Transverse colon (tissue), 4 donors: ENCODE measurements at regions not wholly inside any gene's neighbourhood (a gene's known extent, or its start where the extent isn't known, plus 50 kb on each side); places are given as distances from the start of the nearest gene placed in this dataset.

Source experiments
- DNase-seq: peaks from one replicate; pipeline ENCODE4 v3.0.0-alpha.2; 2019
- H3K27ac ChIP-seq, 4 donors: fragments of 200-600 bp; sonication (generic); 2 replicates each; pipeline ENCODE4 v1.5.1; 2016 to 2018; ENCODE audit warnings: inconsistent platforms in 4 of 4
- H3K27me3 ChIP-seq: fragments of 200-600 bp; sonication (generic); 2 replicates; pipeline ENCODE4 v1.5.1; 2017; ENCODE audit warnings: inconsistent platforms
- H3K36me3 ChIP-seq, 4 donors: fragments of 200-600 bp; sonication (generic); 2 replicates each; pipeline ENCODE4 v1.5.1; 2017 to 2019; ENCODE audit warnings: inconsistent platforms in 4 of 4
- H3K4me1 ChIP-seq, 4 donors: fragments of 200-600 bp; sonication (generic); 2 replicates each; pipeline ENCODE4 v1.5.1; 2017 to 2020; ENCODE audit warnings: inconsistent platforms in 4 of 4
- H3K4me3 ChIP-seq, 4 donors: fragments of 200-600 bp; sonication (generic); 1 replicate in 1 of 4; 2 replicates in 3 of 4; pipeline versions ENCODE4 v1.5.1 to v1.6.1; 2017 to 2019; ENCODE audit warnings: inconsistent platforms in 4 of 4
- H3K9me3 ChIP-seq, 2 donors: fragments of 200-600 bp; sonication (generic); 2 replicates each; pipeline ENCODE4 v1.5.1; 2017 to 2019; ENCODE audit warnings: inconsistent platforms in 2 of 2
- EP300 ChIP-seq: sonication (generic); formaldehyde crosslinking; IDR thresholded peaks from one replicate; pipeline ENCODE4 v1.6.1; 2017; ENCODE audit warnings: antibody characterized with exemption, low read depth
- POLR2A ChIP-seq: fragments of 450-650 bp; IDR thresholded peaks from one replicate; pipeline ENCODE4 v1.6.1; 2016; ENCODE audit warnings: antibody characterized with exemption, mild to moderate bottlenecking, moderate library complexity
- POLR2AphosphoS5 ChIP-seq, 3 donors: sonication (generic); formaldehyde crosslinking; IDR thresholded peaks; one replicate each; pipeline ENCODE4 v1.6.1; 2016; ENCODE audit warnings: antibody characterized with exemption in 3 of 3
- WGBS, 2 donors: methylation state at CpG; one replicate each; pipeline ENCODE4 v1.1.5; 2018; ENCODE audit warnings: low coverage in 1 of 2; 5-methylcytosine and 5-hydroxymethylcytosine counted together
- in situ Hi-C, 4 donors: fragments of 200-750 bp; cut with MboI; loops; one replicate each; pipeline versions ENCODE4 v1.15.0 to v1.15.1; 2017; ENCODE audit warnings: low sequenced_read_pairs in 3 of 4, low pct_ligation_motif_present in 1 of 4, low pct_unique_long_range_greater_than_20kb in 1 of 4
- intact Hi-C: fragments of 100-400 bp; cut with DNase I; formaldehyde crosslinking; loops from one replicate; pipeline ENCODE4 v1.15.1; 2023; ENCODE audit warnings: low total_unique reads
- TF ChIP-seq, protein P1 (sequence below), 5 experiments: fragments of 200-600 bp in 3 of 5; fragments of 450-650 bp in 2 of 5; sonication (generic) in 3 of 5; IDR thresholded peaks; 1 replicate in 2 of 5; 2 replicates in 3 of 5; pipeline ENCODE4 v1.5.1; 2016 to 2017; ENCODE audit warnings: antibody characterized with exemption in 5 of 5, inconsistent platforms in 3 of 5, mild to moderate bottlenecking in 2 of 5, moderate library complexity in 1 of 5

DNA sequence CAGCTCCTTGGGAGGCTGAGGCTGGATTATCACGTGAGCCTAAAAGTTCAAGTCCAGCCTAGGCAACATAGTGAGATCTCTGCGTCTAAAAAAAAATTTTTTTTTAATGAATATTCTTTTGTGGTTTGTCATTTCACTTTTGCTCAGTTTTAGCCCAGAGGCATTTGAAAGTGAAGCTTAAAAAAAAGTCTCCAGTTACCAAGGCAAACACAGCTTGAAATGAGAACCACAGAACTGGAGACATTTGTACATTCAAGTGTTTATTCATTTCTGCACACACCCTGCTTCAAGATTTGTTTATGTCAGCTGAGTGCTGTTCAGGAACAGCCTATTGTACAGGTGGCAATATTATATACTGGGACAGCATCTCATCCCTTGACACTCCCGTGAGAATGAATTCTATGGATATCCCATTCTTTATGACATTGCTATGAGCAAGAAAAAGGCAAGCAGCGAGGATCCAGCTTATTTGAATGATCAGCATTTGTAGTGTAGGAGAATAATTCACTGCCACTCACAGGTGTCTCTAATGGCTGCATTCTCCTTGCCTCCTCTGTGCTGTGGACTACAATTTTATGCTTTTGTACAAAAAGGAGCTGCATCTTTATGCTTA lies 444.8 kb upstream of the GRM7 start:
- Histone ChIP-seq H3K27ac (no peak overlapping the region), H3K36me3 (no peaks in the 10 kb centered on the region), H3K9me3 (no peaks in the 10 kb centered on the region), H3K4me1 (no peaks in the 10 kb centered on the region), H3K4me3 (no peak overlapping the region), H3K27me3 (no peaks in the 10 kb centered on the region)
- 64 to 67% methylated on average over 3 to 4 of the region's 4 CpGs for whole genome bisulfite sequencing, 2 donors
- intact Hi-C loops (no loop called here), in situ Hi-C loops (no loop called here)
- no peak for DNase-seq
- TF ChIP-seq, protein P1, sequence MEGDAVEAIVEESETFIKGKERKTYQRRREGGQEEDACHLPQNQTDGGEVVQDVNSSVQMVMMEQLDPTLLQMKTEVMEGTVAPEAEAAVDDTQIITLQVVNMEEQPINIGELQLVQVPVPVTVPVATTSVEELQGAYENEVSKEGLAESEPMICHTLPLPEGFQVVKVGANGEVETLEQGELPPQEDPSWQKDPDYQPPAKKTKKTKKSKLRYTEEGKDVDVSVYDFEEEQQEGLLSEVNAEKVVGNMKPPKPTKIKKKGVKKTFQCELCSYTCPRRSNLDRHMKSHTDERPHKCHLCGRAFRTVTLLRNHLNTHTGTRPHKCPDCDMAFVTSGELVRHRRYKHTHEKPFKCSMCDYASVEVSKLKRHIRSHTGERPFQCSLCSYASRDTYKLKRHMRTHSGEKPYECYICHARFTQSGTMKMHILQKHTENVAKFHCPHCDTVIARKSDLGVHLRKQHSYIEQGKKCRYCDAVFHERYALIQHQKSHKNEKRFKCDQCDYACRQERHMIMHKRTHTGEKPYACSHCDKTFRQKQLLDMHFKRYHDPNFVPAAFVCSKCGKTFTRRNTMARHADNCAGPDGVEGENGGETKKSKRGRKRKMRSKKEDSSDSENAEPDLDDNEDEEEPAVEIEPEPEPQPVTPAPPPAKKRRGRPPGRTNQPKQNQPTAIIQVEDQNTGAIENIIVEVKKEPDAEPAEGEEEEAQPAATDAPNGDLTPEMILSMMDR (IDR thresholded peaks at IDR 0.05), result no peak
- TF ChIP-seq POLR2A (no peak), POLR2AphosphoS5 (IDR thresholded peaks at IDR 0.05) (no peak), EP300 (no peak)

DNA sequence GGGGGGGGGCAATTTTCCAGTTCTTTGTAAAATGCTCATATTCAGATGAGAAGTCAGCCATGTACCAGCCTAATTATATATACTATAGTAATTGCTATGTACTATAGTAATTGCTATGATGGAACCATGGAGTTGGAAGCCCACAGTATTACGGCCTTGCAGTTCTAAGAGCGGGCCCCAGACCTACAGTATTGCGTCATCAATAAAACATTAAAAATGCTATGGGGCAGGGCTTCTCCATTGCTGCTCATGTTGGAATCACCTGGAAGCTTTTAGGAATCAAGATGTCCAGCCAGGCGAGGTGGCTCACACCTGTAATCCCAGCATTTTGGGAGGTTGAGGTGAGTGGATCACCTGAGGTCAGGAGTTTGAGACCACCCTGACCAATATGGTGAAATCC lies 443.7 kb upstream of the GRM7 start:
- Histone ChIP-seq H3K27ac (no peak overlapping the region), H3K9me3 (no peaks in the 10 kb centered on the region), H3K27me3 (no peaks in the 10 kb centered on the region), H3K4me3 (no peak overlapping the region), H3K4me1 (no peaks in the 10 kb centered on the region), H3K36me3 (no peaks in the 10 kb centered on the region)
- DNase-seq, result no peak
- in situ Hi-C loops, result no loop called here
- 67 to 81% methylated on average over 3 to 4 of the region's 4 CpGs for WGBS, 2 donors
- intact Hi-C loops, result no loop called here
- TF ChIP-seq EP300 (no peak), POLR2A (no peak), POLR2AphosphoS5 (IDR thresholded peaks at IDR 0.05) (no peak)
- TF ChIP-seq, protein P1 (IDR thresholded peaks at IDR 0.05), result no peak

DNA sequence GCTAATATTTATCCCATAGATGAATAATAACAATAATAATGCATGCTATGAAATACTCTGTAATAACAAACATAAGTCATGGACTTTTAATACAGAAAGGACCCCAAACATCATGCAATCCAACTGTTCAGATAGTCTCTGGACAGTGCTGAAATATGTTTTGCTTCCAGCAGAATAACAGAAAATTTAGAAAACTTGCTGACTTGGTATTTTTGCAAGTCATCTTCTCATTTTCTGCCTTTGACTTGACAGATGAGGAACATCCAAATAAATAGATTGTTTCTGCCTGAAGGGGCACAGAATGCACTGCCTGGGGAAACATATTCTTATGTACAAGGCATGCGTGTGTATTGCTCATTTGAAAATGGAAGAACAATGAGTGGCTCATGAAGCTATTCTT lies 442.4 kb upstream of the GRM7 start:
- intact Hi-C loops, result no loop called here
- TF ChIP-seq, protein P1 (IDR thresholded peaks at IDR 0.05), result no peak
- no peak for TF ChIP-seq EP300
- TF ChIP-seq POLR2A, result no peak
- no peak for TF ChIP-seq POLR2AphosphoS5 (IDR thresholded peaks at IDR 0.05)
- in situ Hi-C loops, result no loop called here
- H3K4me3 ChIP-seq, result no peak overlapping the region
- H3K27me3 ChIP-seq, result no peaks in the 10 kb centered on the region
- H3K36me3 ChIP-seq, result no peaks in the 10 kb centered on the region
- no peak overlapping the region for H3K27ac ChIP-seq
- 87% methylated on average over 1 of the region's 1 CpG; no CpG with 5 or more reads in 1 of the 2 donors for WGBS, 2 donors
- H3K4me1 ChIP-seq, result no peaks in the 10 kb centered on the region
- DNase-seq, result no peak
- H3K9me3 ChIP-seq, result no peaks in the 10 kb centered on the region

DNA sequence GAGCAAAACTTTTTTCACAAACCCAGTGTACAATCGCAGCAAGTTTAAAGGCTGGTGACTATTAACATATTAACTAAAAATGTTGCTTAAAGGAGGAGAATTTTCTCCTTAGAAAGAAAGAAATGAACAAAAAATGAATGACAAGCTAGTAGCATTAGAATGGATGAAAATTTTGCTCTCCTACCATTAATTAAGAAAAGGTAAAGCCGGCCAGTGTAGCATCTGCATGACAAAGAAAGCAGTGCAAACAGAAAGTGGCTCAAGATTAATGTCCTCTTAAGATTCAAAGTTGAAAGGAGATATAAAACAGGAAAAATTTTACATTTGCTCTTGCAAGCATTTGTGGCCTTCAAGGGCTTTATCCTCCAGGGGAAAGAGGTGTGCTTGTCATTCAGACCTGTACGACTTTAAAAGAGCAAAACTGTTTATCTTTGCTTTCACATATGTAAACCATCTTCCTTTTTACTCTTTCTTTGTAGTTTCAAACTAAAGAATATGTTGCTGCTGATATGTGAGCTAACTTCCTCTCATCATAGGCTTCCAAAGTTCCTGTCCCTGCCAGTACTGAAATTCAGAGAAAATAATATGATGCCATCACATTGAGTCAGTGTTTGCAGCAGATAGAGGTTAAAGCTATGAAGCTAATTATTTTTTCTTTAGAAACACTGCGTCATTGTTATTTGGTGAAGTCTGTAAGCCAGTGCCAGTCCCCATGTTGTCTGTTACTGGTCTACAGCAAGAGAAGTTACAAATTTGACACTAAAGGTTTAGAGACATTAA lies 439.1 kb upstream of the GRM7 start:
- TF ChIP-seq EP300 (no peak), POLR2AphosphoS5 (IDR thresholded peaks at IDR 0.05) (no peak), POLR2A (no peak)
- TF ChIP-seq, protein P1 (IDR thresholded peaks at IDR 0.05), result no peak
- no peak for DNase-seq
- in situ Hi-C loops (no loop called here), intact Hi-C loops (no loop called here)
- Histone ChIP-seq H3K27ac (no peak overlapping the region), H3K9me3 (peaks cover 0 to 3% of the 10 kb centered on the region in 2 donors), H3K36me3 (no peaks in the 10 kb centered on the region), H3K4me3 (no peak overlapping the region), H3K4me1 (no peaks in the 10 kb centered on the region), H3K27me3 (no peaks in the 10 kb centered on the region)
- WGBS, 2 donors, result 64 to 67% methylated on average over 4 of the region's 4 CpGs
